WTC11 (cell line): ENCODE measurements at regions not wholly inside any gene's neighbourhood (a gene's known extent, or its start where the extent isn't known, plus 50 kb on each side); places are given as distances from the start of the nearest gene placed in this dataset.

Experiments used
- ATAC-seq: fragments of 200-7000 bp; cut with Tn5 transposase; 2 replicates; pipeline ENCODE4 v1.10.0; 2021; ENCODE audit warnings: mild to moderate bottlenecking, moderate library complexity
- CTCF ChIA-PET: fragments of 300-600 bp; sonication (Branson Sonifier 250); formaldehyde crosslinking; loops from one replicate; lab custom pipeline; 2021; ENCODE audit warnings: antibody characterized with exemption; lab: Charles Lee
- POLR2A ChIA-PET: fragments of 350-600 bp; sonication (Branson Sonifier 250); formaldehyde crosslinking; loops from one replicate; lab custom pipeline; 2021; ENCODE audit warnings: antibody characterized with exemption; lab: Charles Lee
- DNase-seq: peaks from one replicate; pipeline ENCODE4 v3.0.0; 2021; ENCODE audit warnings: low spot score
- H3K27ac Mint-ChIP-seq: 2 replicates; pipeline ENCODE4 v1.8.0; 2021; ENCODE audit warnings: mixed read lengths
- H3K27me3 Mint-ChIP-seq: 2 replicates; pipeline ENCODE4 v1.8.0; 2021; ENCODE audit warnings: low read depth, mild to moderate bottlenecking, moderate library complexity, mixed read lengths
- H3K36me3 Mint-ChIP-seq: 2 replicates; pipeline ENCODE4 v1.8.0; 2021; ENCODE audit warnings: mixed read lengths
- H3K4me1 Mint-ChIP-seq: 2 replicates; pipeline ENCODE4 v1.8.0; 2022; ENCODE audit warnings: mixed read lengths
- H3K4me3 Mint-ChIP-seq: 2 replicates; pipeline ENCODE4 v1.8.0; 2021; ENCODE audit warnings: mild to moderate bottlenecking, moderate library complexity, mixed read lengths
- H3K9me3 Mint-ChIP-seq: 2 replicates; pipeline ENCODE4 v1.8.0; 2021; ENCODE audit warnings: mixed read lengths
- AR ChIP-seq: fragments of 250-450 bp; sonication (Bioruptor Pico); IDR thresholded peaks from 2 replicates; pipeline ENCODE4 v1.9.0; 2021; ENCODE audit warnings: mild to moderate bottlenecking
- ATF6 ChIP-seq: sonication (generic); formaldehyde crosslinking; IDR thresholded peaks from 2 replicates; pipeline ENCODE4 v1.8.1; 2023; ENCODE audit warnings: mild to moderate bottlenecking, missing genetic modification reagents
- CBFB ChIP-seq: sonication (generic); formaldehyde crosslinking; IDR thresholded peaks from 2 replicates; pipeline ENCODE4 v1.8.1; 2022; ENCODE audit warnings: mild to moderate bottlenecking, low read depth, missing genetic modification reagents
- CREB1 ChIP-seq: sonication (generic); formaldehyde crosslinking; IDR thresholded peaks from 2 replicates; pipeline ENCODE4 v1.8.0; 2023; ENCODE audit warnings: mild to moderate bottlenecking, missing genetic modification reagents
- CTCF ChIP-seq: fragments of 200-600 bp; IDR thresholded peaks from 2 replicates; pipeline ENCODE4 v1.8.0; 2022; ENCODE audit warnings: antibody characterized with exemption
- ETV6 ChIP-seq: sonication (generic); formaldehyde crosslinking; IDR thresholded peaks from 2 replicates; pipeline ENCODE4 v1.8.1; 2022; ENCODE audit warnings: mild to moderate bottlenecking, missing genetic modification reagents
- FOXJ3 ChIP-seq: sonication (generic); formaldehyde crosslinking; IDR thresholded peaks from 2 replicates; pipeline ENCODE4 v1.9.0; 2021; ENCODE audit warnings: missing genetic modification reagents, mild to moderate bottlenecking, borderline replicate concordance
- FOXP1 ChIP-seq: sonication (generic); formaldehyde crosslinking; IDR thresholded peaks from 2 replicates; pipeline ENCODE4 v1.8.0; 2022; ENCODE audit warnings: missing genetic modification reagents, mild to moderate bottlenecking, moderate library complexity, borderline replicate concordance
- GRHL2 ChIP-seq: fragments of 250-450 bp; sonication (Bioruptor Pico); IDR thresholded peaks from 2 replicates; pipeline ENCODE4 v1.8.0; 2022; ENCODE audit warnings: mild to moderate bottlenecking, moderate library complexity; ENCODE audit not compliant: insufficient replicate concordance, severe bottlenecking
- GTF2I ChIP-seq: fragments of 250-450 bp; sonication (Bioruptor Pico); conservative IDR thresholded peaks from 2 replicates; pipeline ENCODE4 v1.4.0; 2021; ENCODE audit warnings: mild to moderate bottlenecking
- MYBL2 ChIP-seq: sonication (generic); formaldehyde crosslinking; IDR thresholded peaks from 2 replicates; pipeline ENCODE4 v1.8.1; 2023; ENCODE audit warnings: mild to moderate bottlenecking, moderate library complexity, missing genetic modification reagents
- NFATC4 ChIP-seq: fragments of 250-450 bp; sonication (Bioruptor Pico); IDR thresholded peaks from 2 replicates; pipeline ENCODE4 v1.9.0; 2021; ENCODE audit warnings: mild to moderate bottlenecking
- PRRX2 ChIP-seq: fragments of 250-450 bp; sonication (Bioruptor Pico); IDR thresholded peaks from 2 replicates; pipeline ENCODE4 v1.8.0; 2021; ENCODE audit warnings: mild to moderate bottlenecking
- RORB ChIP-seq: fragments of 250-450 bp; sonication (Bioruptor Pico); IDR thresholded peaks from 2 replicates; pipeline ENCODE4 v1.9.0; 2021; ENCODE audit warnings: mild to moderate bottlenecking
- SMAD4 ChIP-seq: sonication (generic); formaldehyde crosslinking; IDR thresholded peaks from 2 replicates; pipeline ENCODE4 v1.8.0; 2022; ENCODE audit warnings: mild to moderate bottlenecking, missing genetic modification reagents
- STAT6 ChIP-seq: sonication (generic); formaldehyde crosslinking; conservative IDR thresholded peaks from 2 replicates; pipeline ENCODE4 v1.8.1; 2023; ENCODE audit warnings: mild to moderate bottlenecking, low read depth, missing genetic modification reagents, moderate library complexity
- TCF7 ChIP-seq: sonication (generic); formaldehyde crosslinking; IDR thresholded peaks from 2 replicates; pipeline ENCODE4 v1.8.0; 2022; ENCODE audit warnings: mild to moderate bottlenecking, low read depth, missing genetic modification reagents, moderate library complexity
- TEAD1 ChIP-seq: sonication (generic); formaldehyde crosslinking; IDR thresholded peaks from 2 replicates; pipeline ENCODE4 v1.8.0; 2022; ENCODE audit warnings: mild to moderate bottlenecking, missing genetic modification reagents
- TEAD4 ChIP-seq: sonication (generic); formaldehyde crosslinking; IDR thresholded peaks from 2 replicates; pipeline ENCODE4 v1.8.0; 2022; ENCODE audit warnings: mild to moderate bottlenecking, missing genetic modification reagents
- ZNF263 ChIP-seq: sonication (generic); formaldehyde crosslinking; IDR thresholded peaks from 2 replicates; pipeline ENCODE4 v1.8.1; 2022; ENCODE audit warnings: low read depth, mild to moderate bottlenecking, moderate library complexity, missing genetic modification reagents
- ZNF425 ChIP-seq: fragments of 250-450 bp; sonication (Bioruptor Pico); conservative IDR thresholded peaks from 2 replicates; pipeline ENCODE4 v1.9.0; 2021; ENCODE audit warnings: mild to moderate bottlenecking

GRCh38 chr5:68729678-68730077 is 364.1 kb upstream of the SLC30A5 start (continued):
- TF ChIP-seq ETV6 (no peak), AR (CRISPR knock-in tag) (no peak), SMAD4 (CRISPR knock-in tag) (no peak)
- TF ChIP-seq, all 79 proteins: peak for 0

GRCh38 chr5:68730220-68730978 is 363.4 kb upstream of the SLC30A5 start:
- no peak for ATAC-seq
- no peak overlapping the region for H3K27ac Mint-ChIP-seq
- ChIA-PET POLR2A (no interaction called here), CTCF (no interaction called here)
- no peak for TF ChIP-seq CBFB (CRISPR knock-in tag)
- TF ChIP-seq TCF7 (CRISPR knock-in tag) = no peak
- TF ChIP-seq CREB1 (CRISPR knock-in tag) = no peak
- TF ChIP-seq PRRX2 (CRISPR knock-in tag) = no peak
- TF ChIP-seq ZNF425 (CRISPR knock-in tag) = no peak
- TF ChIP-seq CTCF = no peak
- no peak for TF ChIP-seq AR (CRISPR knock-in tag)
- no peak for TF ChIP-seq TEAD4 (CRISPR knock-in tag)
- no peak for TF ChIP-seq ZNF263 (CRISPR knock-in tag)
- no peak for TF ChIP-seq GRHL2 (CRISPR knock-in tag)
- TF ChIP-seq FOXJ3 (CRISPR knock-in tag) = no peak
- TF ChIP-seq TEAD1 (CRISPR knock-in tag) = no peak
- no peak for TF ChIP-seq GTF2I (CRISPR knock-in tag)
- TF ChIP-seq FOXP1 (CRISPR knock-in tag) = no peak
- TF ChIP-seq RORB (CRISPR knock-in tag) = no peak
- no peak for TF ChIP-seq ATF6
- no peak for TF ChIP-seq STAT6 (CRISPR knock-in tag)
- TF ChIP-seq MYBL2 = no peak
- TF ChIP-seq NFATC4 (CRISPR knock-in tag) = no peak
- no peak for DNase-seq
- no peaks in the 10 kb centered on the region for H3K27me3 Mint-ChIP-seq
- H3K36me3 Mint-ChIP-seq = no peaks in the 10 kb centered on the region
- H3K9me3 Mint-ChIP-seq = no peaks in the 10 kb centered on the region
- no peak overlapping the region for H3K4me3 Mint-ChIP-seq
- H3K4me1 Mint-ChIP-seq = peaks cover 12% of the 10 kb centered on the region
